IPS DF 4.7 (cell line): ENCODE measurements at regions not wholly inside any gene's neighbourhood (a gene's known extent, or its start where the extent isn't known, plus 50 kb on each side); places are given as distances from the start of the nearest gene placed in this dataset.

Source experiments
- DNase-seq: peaks from one replicate; pipeline ENCODE4 v3.0.0-alpha.2; 2013; ENCODE audit warnings: low spot score; ENCODE audit errors: extremely low read depth

DNA sequence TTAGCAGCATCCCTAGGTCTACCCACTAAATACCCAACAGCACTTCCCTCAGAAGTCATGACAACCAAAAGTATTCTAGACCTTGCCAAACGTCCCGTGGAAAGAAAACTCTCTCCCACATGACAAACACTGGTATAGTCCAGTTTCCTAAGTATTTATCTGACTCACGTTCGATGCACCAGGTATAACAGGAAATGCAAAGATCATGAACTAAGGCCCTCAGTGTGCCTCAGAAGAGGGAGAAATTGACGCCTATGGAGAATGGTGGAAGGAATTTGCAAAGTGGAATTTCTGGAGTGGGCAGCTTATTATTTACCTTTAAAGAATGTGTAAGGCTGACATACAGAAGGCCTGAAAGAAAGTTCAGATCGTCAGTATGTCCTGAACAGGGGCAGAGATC lies 523.6 kb upstream of the DAB1 start:
- no peak for DNase-seq

DNA sequence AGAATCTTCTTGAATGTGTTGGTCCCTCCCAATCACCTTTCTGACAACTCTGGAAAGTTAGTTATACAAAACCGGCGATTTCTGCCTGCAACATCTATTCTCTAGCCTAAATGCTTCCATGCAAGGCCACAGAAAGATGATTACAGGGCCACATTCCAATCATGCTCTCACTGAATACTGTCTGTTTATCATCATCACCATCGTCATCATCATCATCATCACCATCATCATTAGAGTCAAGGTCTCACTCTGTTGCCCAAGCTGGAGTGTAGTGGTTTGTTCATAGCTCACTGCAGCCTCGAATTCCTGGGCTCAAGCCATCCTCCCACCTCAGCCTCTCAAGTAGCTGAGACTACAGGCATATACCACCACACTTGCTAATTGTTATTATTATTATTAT lies 521.2 kb upstream of the DAB1 start:
- DNase-seq = no peak

GRCh38 chr1:57943365-57943764 lies 519.5 kb upstream of the DAB1 start:
- DNase-seq = no peak

GRCh38 chr1:57934745-57935144 lies 510.9 kb upstream of the DAB1 start:
- DNase-seq = no peak

DNA sequence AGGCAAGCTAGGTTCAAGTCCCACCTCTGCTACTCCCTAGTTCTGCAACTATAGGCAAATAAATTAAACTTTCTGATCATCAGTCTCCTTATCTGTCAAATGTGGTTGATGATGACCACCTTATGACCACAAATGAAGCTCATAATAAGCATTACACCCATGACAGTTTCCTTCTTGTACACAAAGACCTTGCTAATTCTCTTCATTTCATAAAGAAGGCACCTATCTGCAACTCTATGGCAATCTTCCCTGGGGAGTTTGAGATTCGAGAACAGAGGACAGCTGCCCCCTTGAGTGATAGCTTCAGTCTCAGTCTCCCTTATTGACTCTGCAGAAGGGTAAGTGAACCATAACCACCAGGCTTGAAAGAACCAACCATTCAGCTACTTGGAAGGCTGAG lies 503.1 kb upstream of the DAB1 start:
- DNase-seq = no peak

DNA sequence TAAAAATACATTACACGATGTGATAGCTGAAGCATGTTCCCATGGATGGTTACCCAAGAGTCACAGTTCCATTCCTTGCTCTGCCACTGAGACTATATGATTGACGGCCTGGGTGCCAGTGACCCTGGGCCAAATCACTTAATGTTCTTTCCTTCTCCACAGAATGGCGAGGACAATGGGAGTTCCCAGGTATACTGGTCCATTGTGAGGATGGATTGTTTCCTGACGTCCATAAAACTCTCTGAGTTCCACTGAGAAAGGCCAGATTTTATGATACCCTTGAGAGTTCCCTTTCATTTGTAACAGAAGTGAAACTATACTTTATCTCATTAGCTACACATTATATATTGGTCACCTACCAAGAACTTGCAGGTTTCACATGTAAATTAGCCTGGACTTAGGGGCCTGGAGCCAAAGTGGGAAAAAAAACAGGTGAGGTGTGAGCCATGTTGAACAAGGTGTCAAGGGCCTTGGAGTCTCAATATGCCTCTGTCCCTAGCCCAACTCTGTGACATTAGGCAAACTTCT lies 502.2 kb upstream of the DAB1 start:
- DNase-seq = no peak

DNA sequence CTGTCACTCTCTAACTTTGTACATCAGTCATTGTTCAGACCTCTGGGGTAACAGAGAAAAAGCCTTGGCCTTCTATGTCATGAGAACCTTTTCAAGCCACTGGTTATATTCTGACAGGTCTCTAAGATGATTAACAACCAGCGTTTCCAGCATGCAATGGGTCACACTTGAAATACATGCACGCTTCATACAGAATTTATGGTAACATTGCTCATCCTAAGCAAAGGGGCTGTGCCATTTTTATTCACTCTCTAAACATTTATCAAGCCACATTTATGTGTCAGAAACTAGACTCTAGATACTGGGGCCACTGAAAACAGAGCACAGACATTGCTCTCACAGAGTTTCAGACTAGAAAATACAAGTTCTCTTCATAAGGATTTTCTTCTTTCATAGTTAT lies 501.4 kb upstream of the DAB1 start:
- no peak for DNase-seq

- DNase-seq = no peak
Measured at GRCh38 chr1:57922130-57922529, 498.3 kb upstream of the DAB1 start.

GRCh38 chr1:57916041-57916440 lies 492.2 kb upstream of the DAB1 start:
- no peak for DNase-seq

DNA sequence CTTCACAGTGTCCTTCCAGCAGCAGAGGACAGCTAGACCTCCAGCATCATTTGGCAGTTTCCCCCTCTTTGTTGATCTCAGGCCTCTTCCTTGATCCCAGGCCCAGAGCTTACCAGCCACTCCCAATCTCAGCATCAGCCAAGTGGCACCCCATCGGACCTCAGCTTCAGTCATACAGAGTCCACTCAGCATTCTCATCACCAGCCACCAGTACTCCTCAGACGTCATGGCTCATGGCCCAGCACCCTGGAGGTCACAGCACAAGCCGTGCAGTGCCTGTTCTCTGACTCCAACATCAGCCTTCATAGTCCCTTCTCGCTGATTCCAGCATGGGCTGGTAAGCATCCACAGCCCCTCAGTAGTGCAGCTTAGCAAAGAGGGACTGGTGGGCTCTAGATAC lies 487.6 kb upstream of the DAB1 start:
- DNase-seq = no peak

DNA sequence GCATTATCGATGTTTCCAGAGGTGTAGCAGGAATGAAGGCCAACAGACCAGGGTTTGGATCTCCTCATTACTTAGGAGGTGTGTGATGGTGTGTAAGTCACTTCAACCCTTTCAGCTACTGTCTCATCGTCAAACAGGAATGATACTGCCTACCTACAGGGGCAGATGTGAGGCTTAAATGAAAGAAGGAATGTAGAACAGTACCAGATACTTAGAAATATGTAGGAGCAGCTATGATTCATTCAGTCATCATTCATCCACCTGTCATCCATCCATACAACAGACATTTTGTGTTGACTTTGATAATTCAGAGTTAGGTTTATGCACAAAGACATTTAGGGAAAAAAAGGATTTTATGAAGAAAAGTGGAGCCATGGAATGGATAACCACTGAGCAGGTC lies 486.9 kb upstream of the DAB1 start:
- no peak for DNase-seq

- DNase-seq = no peak
Measured at GRCh38 chr1:57910305-57910704, 486.4 kb upstream of the DAB1 start.

- no peak for DNase-seq
Measured at GRCh38 chr1:57908147-57908890, 484.5 kb upstream of the DAB1 start.

DNA sequence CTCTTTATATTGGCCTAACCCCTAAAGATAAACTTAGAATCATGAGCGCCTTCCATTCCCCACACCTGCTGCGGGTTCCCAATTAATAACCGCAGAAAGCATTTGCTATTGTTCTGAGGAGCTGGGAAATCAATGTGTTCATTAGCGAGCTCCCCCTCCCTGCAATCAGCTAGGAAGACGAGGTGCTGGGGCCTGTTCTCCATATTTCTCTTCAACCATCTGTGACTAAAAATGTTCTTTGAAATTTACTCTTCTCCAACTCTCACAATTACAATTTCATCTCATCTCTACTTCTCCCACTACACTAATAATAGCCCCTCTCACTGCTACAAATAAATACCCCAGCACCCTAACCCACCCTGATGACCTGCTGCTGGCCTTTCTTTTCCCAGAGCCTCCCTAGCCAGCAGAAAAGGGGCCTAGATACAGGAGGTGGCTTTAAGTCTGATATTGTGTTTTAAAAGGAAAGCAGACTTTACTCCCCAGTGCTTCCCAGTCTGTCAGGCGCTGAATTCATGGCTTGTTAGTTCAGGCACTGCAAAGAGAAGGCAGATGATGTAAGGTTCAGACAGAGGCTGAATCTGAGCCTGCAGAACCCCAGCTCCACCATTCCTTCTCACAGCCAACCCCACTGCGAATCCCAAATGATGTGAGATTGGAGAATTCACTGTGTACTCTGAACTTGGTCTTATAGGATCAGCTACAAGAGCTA lies 477.5 kb upstream of the DAB1 start:
- no peak for DNase-seq

DNA sequence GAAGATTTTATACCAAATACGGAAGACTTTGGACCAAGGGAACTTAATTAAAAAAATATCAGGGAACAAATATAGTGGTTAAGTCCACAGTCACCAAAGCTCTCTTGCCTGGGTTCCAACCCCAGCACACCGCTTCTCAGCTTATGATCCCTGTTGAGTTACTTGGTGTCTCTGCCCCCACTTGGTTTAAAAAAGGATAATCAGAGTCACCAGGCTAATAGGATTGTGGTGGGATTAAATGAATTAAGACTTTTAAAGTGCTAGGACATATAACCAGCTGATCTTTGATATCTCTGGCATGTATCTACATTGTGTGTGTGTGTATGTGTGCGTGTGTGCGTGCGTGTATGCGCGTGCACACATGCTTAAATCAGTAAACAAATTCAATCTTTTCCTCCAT lies 474.7 kb upstream of the DAB1 start:
- no peak for DNase-seq

GRCh38 chr1:57897581-57897980 lies 473.7 kb upstream of the DAB1 start:
- DNase-seq = no peak

DNA sequence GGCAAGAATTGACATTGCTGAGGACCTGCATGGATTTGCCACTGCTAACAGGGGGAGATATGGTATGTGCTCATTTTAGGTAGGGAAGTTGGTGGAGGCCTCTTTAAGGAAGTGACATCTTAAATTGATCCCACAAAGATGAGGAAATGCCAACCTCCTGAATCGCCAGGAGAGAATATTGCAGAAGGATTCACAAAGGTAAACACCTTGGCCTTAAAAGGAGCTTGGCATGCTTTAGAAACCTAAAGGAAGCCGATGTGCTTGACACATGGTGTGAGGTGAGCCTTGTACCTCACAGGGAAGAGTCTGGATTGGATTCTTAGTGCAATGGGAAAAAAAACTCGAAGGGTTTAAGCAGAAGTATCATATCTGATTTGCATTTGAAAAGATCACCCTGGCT lies 470.5 kb upstream of the DAB1 start:
- no peak for DNase-seq

GRCh38 chr1:57889676-57890320 lies 465.9 kb upstream of the DAB1 start:
- DNase-seq = no peak

DNA sequence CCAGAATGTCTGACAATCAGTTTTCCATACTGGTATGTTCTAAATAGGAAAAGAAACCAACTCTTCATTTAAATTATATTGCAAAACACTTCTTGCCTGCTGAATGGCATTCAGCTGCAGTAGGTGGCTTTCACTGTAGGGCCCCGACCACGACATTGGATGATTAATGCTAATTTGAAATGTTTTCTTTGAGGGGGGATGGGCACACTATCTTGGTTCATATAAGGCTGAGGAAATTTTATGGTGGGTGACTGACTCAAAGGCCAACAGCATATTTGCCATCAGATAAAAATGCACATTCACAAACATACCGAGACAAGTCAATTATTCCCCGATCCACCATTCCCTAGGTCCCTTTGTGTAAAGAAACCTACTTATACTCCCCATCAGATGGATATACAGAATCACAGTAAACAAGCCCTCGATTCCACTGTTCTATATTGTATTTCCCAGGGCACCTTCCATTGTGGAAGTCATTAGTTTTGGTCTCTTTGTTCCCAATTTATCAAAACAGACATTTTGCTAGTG lies 464.2 kb upstream of the DAB1 start:
- DNase-seq = no peak

- no peak for DNase-seq
Measured at GRCh38 chr1:57886376-57886775, 462.5 kb upstream of the DAB1 start.

DNA sequence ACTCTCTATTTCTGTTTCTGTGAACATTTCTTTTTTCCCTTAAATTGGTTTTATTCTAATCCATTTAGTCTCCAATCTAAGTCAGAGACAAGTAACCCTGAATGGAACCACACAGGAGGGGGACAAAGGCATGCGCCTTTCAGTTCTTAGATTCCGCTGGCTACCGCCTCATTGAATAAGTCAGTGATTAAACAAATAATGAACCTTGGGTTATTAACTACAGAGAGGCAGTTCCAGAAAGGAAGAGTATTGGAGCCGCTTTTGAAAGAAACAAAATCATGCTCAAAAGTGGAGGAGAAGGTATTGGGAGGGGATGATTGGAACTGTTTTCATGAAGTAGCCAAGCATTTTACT lies 459.8 kb upstream of the DAB1 start:
- DNase-seq = no peak

DNA sequence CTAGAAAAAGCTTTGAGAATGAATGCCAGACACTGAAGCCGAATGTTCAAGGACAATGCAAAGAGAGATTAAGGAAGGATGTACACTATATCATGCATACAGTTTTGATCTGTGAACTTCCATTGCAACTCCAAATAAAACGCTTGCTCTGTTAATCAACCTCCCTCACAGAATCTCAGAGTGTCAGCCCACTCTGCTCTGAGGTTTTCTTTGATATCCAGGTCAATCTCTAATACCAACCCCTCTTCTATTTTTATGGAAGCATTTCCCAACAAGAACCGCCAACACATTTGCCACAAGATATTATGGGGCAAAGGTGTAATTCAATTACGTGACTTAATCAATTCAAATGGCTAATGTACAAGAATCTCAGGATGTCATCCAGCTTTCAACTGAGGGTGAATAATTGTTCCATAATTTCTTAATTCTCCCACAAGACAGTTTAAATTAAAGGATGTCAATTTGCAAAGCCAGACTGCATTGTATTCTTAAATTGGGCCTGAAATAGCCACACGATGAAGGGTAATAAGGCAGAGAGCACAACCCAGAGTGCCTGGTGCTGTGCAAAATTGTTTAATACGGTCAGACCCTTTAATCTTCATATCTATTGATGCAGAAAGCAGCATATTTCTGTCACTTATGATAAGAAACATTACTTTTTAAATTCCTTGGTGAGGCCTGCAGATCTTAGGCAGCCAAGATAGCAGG lies 459.2 kb upstream of the DAB1 start:
- no peak for DNase-seq
